HG02973 (cell line): ENCODE measurements at regions not wholly inside any gene's neighbourhood (a gene's known extent, or its start where the extent isn't known, plus 50 kb on each side); places are given as distances from the start of the nearest gene placed in this dataset.
"Not testable (repeated sequence)": the region's sequence is repeated elsewhere in the genome, so short reads cannot be mapped to it uniquely, and the experiment has no call there.

ENCODE experiments used
- ATAC-seq: cut with Tn5 transposase; IDR thresholded peaks from one replicate; pipeline ENCODE4 v1.9.1; 2021; ENCODE audit warnings: moderate library complexity; ENCODE audit not compliant: unreplicated experiment

DNA sequence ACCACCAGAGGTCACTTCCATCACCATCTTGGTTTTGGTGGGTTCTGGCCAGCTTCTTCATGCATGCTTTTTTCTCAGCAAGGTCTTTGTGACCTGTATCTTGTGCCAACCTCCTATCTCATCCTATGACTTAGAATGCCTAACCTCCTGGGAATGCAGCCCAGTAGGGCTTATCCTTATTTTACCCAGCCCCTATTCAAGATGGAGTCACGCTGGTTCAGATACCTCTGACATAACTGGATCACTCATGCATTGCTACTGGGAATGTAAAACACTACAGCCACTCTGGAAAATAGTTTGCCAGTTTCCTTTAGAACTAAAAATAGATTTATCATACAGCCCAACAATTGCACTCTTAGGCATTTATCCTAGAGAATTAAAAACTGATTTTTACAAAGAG lies 219.2 kb downstream of the IRS1 start:
- ATAC-seq: no peak

DNA sequence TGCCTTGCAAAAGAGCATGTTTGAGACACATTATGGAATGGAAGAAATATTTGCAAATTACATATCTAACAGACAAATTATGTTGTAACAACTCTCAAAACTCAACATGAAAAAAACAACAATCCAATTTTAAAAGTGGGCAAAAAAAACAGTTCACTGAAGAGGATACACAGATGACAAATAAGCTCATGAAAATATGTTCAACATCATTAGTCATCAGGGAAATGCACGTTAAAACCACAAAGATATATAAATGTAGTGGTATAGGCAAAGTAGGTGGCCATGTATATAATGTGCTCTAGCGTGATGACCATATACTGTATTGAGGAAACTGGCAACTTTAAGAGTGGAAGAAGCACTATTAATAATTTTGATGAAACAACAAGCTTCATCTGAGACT lies 220.1 kb downstream of the IRS1 start:
- no peak for ATAC-seq

DNA sequence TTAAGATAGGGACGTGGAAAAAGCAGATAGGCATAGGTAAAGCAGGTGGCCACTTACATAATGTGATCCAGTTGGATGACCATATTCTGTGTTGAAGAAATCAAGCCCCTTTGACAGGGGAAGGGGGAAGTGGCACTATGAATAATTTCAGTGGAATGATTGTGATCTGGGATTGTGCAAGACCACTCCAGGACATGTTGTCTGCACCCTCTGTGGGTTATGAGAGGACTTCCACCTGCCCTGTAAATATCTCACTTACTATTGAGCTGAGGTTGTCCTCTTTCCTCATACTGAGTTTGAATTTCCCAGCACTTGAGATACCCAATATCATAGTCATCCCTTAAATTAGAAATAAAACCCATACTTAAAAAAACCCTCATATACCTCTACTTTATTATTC lies 220.7 kb downstream of the IRS1 start:
- no peak for ATAC-seq

DNA sequence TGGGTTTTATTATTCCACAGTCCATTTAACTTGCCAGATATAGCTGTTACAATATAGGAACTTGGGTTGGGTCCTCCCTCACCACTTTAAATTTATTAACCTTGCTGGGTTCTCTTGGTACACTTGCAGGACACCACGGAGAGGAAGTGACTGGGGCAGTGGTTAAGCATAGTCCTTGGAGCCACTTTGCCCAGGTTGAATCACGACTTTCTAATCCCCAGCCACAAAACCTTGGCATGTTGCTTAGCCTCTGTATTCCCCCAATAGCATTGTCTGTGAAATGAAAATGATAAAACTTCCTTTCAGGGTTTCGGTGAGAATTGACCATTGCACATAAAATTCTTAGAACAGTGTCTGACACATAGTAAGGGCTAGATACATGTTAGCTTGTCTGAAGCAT lies 221.2 kb downstream of the IRS1 start:
- ATAC-seq: no peak

DNA sequence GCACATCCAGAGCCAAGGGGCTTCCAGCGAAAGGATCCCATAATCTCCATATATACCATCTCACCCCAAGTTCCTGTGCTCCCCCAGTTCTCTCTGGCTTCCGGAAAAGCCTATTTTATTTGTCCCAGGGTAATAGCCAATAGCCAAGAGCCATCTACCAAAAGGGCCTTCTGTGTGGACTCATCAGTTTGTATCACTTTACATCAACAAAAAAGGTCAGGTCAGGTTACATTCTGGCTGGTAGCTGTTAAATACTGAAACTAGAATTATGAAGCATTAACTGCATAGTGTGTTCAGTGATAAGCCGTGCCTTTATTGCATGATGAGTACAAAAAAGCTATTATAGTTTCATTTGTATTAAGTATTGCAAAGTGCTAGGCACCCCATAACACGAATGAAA lies 223.7 kb downstream of the IRS1 start:
- ATAC-seq: no peak

DNA sequence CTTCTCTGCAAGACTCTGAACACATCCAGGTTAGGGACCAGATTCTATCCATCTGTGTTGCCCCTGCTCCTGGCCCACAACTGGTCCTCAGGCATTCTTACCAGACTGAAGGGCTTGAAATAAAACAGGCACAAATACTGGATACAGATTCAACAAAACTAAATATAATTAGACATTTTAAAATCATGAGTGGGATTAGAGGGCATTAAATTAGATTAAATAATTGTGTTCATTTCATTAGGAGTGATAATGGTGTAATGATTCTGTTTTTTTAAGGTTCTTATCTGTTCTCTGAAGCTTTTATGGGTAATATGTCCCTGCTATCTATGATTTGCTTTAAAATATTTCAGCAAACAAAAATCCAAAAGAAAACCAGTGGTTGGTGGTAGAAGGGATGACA lies 226.5 kb downstream of the IRS1 start:
- no peak for ATAC-seq

DNA sequence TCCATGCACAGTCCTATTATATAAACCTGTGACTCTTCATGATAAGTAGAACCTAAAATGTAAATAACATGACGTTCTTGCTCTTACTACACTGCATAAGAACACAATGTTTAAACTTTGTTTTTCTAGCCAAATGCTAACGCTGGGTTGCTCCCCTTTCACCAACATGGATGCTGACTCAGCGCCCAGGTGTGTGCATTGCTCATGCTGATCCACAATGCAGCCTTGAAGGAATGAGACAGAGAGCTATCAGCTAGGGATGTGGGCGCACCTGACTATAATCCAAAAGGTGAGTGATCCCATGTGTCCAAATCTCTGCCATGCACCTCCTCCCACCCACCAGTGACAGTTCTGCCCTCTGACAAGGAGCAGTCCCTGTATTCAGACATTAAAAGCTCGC lies 235.0 kb downstream of the IRS1 start:
- no peak for ATAC-seq

DNA sequence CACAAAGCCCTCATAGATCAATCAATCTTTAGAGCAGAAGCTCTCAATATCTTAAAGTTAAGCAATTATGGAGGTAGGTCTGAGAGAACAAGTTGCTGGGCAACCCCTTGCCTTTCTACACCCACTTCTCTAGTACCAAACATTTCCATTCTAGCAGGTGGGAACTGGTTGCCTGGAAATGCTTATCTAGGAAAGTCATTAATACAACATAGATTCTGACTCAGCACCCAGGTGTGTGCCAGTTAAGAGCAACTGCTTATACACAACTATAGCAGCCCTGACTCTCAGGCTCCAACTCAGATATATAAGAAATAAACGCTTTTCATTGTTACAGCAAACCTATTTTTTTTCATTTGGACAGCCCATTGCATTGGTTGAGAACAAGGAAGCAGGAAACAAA lies 237.7 kb downstream of the IRS1 start:
- no peak for ATAC-seq

DNA sequence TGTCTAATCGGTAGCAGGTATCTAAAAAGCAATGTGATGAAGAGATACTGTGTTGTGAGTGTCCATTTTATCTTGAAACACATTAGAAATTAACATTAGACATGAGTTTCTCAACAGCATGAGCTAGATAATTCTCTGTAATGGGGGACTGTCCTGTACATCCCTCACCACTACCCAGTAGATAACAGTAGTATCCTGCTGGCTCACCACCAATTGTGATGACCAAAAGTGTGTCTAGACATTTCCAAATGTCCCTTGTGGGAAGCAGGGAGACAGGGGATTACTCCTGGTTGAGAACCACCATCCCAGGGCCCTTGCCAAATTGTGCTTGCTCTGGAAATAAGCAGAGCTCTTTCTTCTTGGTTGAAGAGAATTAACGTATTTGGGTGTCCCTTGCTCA lies 239.3 kb downstream of the IRS1 start:
- no peak for ATAC-seq

DNA sequence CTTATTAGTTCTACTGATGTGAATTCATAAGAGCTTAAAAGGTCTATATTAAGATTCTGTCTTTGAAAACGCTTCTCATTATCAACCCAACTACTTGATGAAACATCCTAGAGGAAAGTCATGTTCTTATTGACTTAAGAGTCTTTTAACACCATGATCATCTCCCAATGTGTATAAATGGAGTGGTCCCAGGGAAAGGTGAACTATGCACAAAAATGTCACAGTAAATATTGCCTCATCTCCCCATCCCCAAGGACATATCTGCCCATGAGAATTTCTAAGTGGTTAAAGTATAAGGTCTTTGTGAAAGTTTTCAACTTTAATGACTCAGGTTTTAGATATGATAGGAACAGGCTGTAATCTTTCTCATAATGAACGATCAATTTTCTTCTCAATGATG lies 240.1 kb downstream of the IRS1 start:
- no peak for ATAC-seq

DNA sequence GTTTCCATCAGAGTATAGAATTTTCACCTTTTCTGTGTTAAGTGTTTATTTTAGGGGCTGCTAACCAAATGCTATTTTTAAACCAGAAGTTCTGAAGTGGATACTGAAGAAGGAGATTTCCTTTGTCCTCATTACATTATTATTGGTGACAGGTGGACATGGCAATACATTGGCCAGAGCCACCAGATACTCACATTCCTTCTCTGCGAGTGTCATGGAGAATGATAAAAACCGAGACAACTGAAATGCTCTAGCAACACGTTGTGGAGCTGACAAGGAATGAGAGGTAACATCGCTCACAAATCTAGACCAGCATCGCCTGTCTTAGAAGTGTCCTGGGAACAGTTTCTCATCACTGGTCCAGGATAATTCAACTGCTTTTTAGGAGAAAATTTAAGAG lies 241.2 kb downstream of the IRS1 start:
- no peak for ATAC-seq

DNA sequence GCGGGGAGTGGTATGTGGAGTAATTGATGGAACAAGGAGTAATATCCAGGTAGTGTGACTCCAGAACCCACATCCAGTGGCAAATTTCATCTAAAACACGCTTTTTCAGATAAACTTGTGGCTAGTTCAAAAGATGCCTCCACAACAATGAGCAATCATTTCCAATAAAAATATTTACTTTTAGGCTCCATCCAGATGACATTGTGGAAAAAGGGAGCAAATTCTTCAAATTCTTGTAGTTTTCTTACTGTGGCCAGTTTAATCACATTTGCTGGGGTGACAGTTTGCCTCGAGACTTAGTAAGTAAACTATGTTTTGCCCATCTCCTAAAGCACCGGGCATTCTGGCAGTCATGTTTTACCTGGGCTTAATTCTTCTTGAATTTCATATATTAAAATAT lies 243.6 kb downstream of the IRS1 start:
- no peak for ATAC-seq

DNA sequence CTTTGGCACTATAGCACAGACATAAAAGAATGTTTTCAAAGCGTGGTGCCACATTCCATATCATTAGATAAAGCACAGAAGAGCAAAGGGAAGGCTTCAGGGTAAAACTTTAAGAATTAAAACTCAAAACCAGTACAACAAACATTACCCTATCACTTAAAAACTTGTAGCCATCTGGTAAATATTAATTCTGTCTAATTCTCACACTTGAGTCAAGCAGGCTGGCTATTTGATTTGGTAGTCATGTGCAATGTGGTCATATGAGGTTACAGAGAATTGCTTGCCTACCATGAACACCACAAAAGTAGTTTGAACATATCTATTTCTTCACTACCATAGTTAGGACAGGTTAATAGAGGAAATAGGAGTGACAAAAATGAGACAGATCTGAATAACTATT lies 244.9 kb downstream of the IRS1 start:
- ATAC-seq: no peak

DNA sequence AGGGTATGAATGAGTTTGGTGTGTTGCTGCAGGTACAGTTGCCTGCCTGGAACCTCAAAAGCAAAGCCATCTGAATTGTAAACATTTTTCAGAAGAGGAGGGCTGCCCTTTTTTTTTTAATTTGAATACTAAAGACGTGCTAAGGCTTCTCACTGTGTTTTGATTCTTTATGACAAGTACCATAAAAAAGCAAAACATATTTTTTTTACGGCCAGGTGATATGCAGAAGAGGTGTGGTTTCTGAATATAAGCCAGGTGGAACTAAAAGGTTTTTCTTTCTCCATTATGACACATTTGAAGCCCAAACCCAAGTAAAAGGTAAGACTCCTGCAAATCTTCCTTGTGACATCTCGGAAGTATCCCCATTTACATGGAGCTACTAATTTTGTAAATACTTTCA lies 246.3 kb downstream of the IRS1 start:
- no peak for ATAC-seq

DNA sequence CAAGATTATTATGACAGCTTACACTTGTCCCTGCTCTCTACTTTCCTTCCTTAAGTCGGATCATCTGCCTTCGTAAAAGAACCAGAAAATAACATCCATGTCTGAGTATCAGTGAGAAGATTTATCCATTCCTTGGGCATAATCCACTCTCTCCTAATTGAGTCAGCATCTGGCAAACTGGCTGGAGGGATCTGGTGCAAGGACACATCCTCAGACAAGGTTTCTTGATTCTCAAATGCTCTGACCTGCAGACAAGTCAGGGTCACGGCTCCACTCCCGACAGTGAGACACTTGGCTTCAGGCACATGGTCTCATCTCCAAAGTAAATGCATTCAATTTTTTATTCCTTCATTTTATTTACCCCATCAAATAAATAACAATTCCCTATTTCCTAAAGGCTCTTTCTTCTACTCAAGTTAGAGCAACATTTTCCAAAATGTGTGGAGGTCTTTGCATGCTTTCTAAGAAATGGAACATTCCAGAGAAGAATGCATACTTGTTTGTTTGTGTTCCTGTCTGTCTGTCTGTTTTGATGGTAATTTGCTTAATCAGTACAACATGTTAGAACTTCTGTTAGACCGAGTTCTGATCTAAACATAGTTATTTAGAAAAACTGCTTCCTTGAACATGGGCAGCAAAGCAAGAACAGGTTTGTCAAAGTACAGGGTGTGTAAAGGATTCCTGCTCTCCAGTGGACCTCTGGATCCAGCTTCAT lies 246.9 kb downstream of the IRS1 start:
- ATAC-seq: no peak

DNA sequence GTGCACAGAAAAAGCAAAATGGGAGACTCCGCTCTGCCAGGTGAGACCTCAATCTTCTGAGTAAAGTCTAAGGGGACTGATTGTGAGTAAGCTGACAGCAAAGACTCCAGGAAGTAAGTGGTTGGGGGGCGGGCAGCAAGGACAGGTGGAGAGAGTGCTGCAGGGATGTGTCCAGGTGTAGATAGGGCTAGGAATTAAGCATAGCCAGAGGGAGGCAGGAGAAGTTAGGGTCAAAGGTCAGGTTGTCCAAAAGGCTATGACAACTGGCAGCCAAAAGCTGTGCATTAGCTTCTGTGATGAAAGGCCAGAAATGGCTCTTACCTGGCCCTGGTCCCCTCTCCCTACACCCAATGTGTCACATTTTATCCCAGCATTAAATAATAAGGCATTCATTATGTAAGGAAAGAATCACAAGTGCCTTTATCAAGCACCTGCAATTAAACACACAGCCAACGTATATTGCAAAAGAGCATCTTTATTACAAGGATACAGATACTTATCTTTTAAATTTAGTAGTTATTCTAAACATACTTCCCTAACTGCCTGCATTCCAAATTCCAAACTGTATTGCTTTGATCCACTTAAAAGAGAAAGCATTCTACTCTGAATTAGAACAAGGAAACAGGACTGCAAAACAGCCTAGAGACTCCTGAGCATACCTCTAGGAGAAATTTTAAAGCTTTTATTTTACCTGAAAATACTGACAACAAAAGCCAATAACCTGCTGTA lies 247.9 kb downstream of the IRS1 start:
- ATAC-seq: no peak

DNA sequence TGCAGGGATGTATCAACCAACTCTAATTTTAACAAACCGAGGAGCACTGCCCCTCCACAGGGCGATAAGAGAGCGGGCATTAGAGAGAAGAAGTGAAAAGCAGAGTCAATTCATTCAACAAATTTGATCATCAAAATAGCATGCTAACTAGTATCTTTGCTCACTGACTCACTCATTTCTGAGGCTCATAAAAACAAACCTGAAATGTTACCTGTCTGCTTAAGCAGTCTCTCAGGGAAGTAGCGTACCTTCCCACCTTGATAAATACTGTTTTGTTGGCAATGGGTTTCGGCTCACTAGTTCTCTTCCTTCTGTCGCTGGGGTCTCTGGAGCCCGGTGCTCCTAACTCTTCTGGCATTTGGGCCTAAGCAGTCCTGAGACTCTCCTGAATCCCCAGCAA lies 248.8 kb downstream of the IRS1 start:
- ATAC-seq: no peak

DNA sequence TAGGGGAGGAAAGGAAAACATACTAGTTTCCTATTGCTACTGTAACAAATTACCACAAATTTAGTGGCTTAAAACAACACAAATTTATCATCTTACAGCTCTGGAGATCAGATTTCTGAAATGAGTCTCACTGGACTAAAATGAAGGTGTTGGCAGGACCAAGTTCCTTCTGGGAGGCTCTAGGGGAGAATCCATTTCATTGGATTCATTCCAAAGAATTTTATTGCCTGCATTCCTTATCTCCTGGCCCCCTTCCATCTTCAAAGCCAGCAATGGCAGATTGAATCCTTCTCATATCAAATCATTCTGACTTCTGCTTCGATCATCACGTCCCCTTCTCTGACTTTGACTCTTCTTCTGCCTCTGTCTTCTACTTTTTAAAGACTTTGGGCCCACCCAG lies 250.9 kb downstream of the IRS1 start:
- no peak for ATAC-seq

DNA sequence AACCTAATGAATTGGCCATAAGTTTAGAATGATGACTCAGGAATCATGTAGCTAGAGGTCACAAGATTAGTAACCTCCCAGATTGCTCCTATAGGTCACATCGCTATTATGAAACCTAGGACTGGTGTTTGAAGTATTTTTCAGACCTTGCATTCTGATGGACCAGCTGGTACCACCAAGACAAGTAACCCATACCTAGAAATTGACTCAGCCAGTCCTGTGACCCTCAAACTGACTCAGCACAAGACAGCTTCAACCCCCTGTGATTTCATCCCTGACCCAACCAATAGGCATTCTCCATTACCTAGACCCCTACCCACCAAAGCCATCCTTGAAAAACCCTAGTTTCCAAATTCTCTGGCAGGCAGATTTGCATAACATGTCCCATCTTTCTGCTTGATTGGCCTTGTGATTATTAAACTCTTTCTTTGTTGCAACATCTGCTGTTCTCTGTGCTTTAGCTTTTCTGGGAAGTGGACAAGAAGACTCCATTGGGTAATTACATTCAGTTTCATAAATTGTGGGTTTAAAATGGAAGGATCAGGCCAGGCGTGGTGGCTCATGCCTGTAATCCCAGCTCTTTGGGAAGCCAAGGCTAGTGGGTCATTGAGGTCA lies 254.9 kb downstream of the IRS1 start:
- no peak for ATAC-seq

DNA sequence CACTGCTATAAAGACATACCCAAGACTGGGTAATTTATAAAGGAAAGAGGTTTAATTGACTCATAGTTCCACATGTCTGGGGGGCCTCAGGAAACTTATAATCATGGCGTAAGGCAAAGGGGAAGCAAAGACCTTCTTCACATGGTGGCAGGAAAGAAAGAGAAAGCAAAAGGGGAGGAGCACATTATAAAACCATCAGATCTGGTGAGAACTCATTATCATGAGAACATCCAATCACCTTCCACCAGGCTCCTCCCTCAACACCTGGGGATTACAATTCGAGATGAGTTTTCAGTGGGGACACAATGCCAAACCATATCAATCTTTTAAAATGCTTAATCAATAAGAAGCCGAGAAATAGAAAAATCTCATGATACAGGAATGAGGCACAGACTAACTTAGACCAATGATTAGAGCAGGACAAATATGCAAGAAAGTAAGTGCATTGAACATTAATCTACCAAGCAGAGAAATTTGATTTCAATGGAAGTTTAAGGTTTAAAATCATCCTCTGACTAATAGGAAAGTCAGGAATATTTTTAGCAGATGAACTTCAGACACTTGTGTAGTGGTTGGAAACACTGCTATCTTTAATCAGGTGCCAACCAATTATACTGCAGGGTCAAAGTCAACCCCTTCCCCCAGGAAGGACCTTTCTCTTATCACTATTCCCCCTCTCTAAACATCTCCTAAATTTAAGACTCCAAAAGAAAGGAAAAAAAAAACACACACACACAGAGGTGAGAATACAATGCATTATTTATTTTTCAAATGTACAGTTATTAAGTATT lies 259.2 kb downstream of the IRS1 start:
- no peak for ATAC-seq

DNA sequence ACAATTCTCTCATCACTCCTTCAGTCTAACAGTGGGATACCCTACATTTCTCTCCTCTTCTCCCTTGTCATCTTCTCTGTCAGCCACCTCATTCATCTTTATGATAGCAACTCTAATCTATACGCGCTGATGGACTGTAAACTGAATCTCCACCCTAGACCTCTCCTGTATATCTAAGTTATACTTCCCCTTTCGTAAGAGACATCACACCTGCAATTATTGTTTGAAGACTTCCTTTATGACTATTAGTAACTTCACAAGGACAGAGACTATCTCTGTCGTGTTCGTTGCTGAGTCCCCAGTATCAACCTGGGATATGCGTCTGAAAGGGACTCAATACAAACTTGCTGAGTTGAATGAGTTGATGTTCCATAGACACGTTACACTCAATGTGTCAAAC lies 263.2 kb downstream of the IRS1 start:
- no peak for ATAC-seq

DNA sequence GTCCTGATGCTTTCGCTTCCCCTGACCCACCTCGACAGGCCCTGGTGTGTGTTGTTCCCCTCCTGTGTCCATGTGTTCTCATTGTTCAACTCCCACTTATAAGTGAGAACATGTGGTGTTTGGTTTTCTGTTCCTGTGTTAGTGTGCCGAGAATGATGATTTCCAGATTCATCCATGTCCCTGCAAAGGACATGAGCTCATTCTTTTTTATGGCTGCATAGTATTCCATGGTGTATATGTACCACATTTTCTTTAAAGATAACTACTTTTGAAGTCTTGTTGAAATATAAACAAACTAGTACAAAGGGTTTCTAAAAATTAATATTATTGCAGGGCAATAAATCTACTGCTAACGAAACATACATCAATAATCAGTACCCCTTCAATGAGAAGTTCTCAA lies 266.6 kb downstream of the IRS1 start:
- ATAC-seq: not testable (repeated sequence)
